DMS153 treated with DMSO at 0.1 percent for 48 hours (cell line): ENCODE measurements at regions not wholly inside any gene's neighbourhood (a gene's known extent, or its start where the extent isn't known, plus 50 kb on each side); places are given as distances from the start of the nearest gene placed in this dataset.
A peak's percentile ranks its signal among the peaks of the same experiment; 100 is the strongest.

ENCODE experiments used
- DNase-seq: peaks from one replicate; lab custom pipeline; 2025; ENCODE audit not compliant: unreplicated experiment; lab: John Stamatoyannopoulos, UW

- DNase-seq: no peak
These were observed 67.5 kb downstream of the ATP6V1G3 start for GRCh38 chr1:198472997-198473396.

- DNase-seq: no peak
These were observed 68.4 kb downstream of the ATP6V1G3 start for GRCh38 chr1:198472119-198472518.

GRCh38 chr1:198467907-198468306, 72.6 kb downstream of the ATP6V1G3 start:
- no peak for DNase-seq

- no peak for DNase-seq
These were observed 73.1 kb downstream of the ATP6V1G3 start for GRCh38 chr1:198467342-198467741.

- peak; percentile 68 for DNase-seq
These were observed 75.0 kb downstream of the ATP6V1G3 start for GRCh38 chr1:198465201-198466144.

GRCh38 chr1:198463709-198464108, 76.8 kb downstream of the ATP6V1G3 start:
- DNase-seq: no peak

GRCh38 chr1:198462365-198463019, 78.0 kb downstream of the ATP6V1G3 start:
- no peak for DNase-seq

GRCh38 chr1:198455966-198456365, 84.5 kb downstream of the ATP6V1G3 start:
- no peak for DNase-seq

GRCh38 chr1:198449727-198450433, 90.6 kb downstream of the ATP6V1G3 start:
- no peak for DNase-seq

GRCh38 chr1:198449261-198449660, 91.2 kb downstream of the ATP6V1G3 start:
- no peak for DNase-seq

GRCh38 chr1:198447468-198447867, 93.0 kb downstream of the ATP6V1G3 start:
- DNase-seq: no peak

GRCh38 chr1:198445872-198446271, 94.6 kb downstream of the ATP6V1G3 start:
- no peak for DNase-seq

- no peak for DNase-seq
These were observed 95.7 kb downstream of the ATP6V1G3 start for GRCh38 chr1:198444792-198445191.

- DNase-seq: no peak
These were observed 96.9 kb downstream of the ATP6V1G3 start for GRCh38 chr1:198443365-198444233.

GRCh38 chr1:198440842-198441241, 99.6 kb downstream of the ATP6V1G3 start:
- DNase-seq: no peak

- DNase-seq: no peak
These were observed 103.1 kb downstream of the ATP6V1G3 start for GRCh38 chr1:198437332-198437731.

- DNase-seq: no peak
These were observed 104.2 kb downstream of the ATP6V1G3 start for GRCh38 chr1:198436276-198436675.

- no peak for DNase-seq
These were observed 105.4 kb downstream of the ATP6V1G3 start for GRCh38 chr1:198435056-198435455.

GRCh38 chr1:198424441-198424840, 116.0 kb downstream of the ATP6V1G3 start:
- no peak for DNase-seq

GRCh38 chr1:198423673-198424072, 116.8 kb downstream of the ATP6V1G3 start:
- no peak for DNase-seq

- DNase-seq: no peak
These were observed 123.4 kb downstream of the ATP6V1G3 start for GRCh38 chr1:198417039-198417438.
